ENCODE measurements at regions not wholly inside any gene's neighbourhood (a gene's known extent, or its start where the extent isn't known, plus 50 kb on each side); places are given as distances from the start of the nearest gene placed in this dataset.

GRCh38 chr16:85428899-85429775, 184.0 kb upstream of the GSE1 start:
- no peak overlapping the region for H3K27ac Mint-ChIP-seq
- no peak overlapping the region for H3K4me3 Mint-ChIP-seq
- ATAC-seq (replicated peaks), result no peak
- no peaks in the 10 kb centered on the region for H3K4me1 Mint-ChIP-seq
- no peaks in the 10 kb centered on the region for H3K9me3 Mint-ChIP-seq
- H3K36me3 Mint-ChIP-seq (ENCODE audit: low read depth), result no peaks in the 10 kb centered on the region
- peaks cover 11% of the 10 kb centered on the region for H3K27me3 Mint-ChIP-seq

GRCh38 chr16:85429776-85430522, 183.2 kb upstream of the GSE1 start:
- no peaks in the 10 kb centered on the region for H3K36me3 Mint-ChIP-seq (ENCODE audit: low read depth)
- no peak overlapping the region for H3K4me3 Mint-ChIP-seq
- ATAC-seq (replicated peaks), result no peak
- no peaks in the 10 kb centered on the region for H3K4me1 Mint-ChIP-seq
- peaks cover 11% of the 10 kb centered on the region for H3K27me3 Mint-ChIP-seq
- no peaks in the 10 kb centered on the region for H3K9me3 Mint-ChIP-seq
- H3K27ac Mint-ChIP-seq, result no peak overlapping the region

DNA sequence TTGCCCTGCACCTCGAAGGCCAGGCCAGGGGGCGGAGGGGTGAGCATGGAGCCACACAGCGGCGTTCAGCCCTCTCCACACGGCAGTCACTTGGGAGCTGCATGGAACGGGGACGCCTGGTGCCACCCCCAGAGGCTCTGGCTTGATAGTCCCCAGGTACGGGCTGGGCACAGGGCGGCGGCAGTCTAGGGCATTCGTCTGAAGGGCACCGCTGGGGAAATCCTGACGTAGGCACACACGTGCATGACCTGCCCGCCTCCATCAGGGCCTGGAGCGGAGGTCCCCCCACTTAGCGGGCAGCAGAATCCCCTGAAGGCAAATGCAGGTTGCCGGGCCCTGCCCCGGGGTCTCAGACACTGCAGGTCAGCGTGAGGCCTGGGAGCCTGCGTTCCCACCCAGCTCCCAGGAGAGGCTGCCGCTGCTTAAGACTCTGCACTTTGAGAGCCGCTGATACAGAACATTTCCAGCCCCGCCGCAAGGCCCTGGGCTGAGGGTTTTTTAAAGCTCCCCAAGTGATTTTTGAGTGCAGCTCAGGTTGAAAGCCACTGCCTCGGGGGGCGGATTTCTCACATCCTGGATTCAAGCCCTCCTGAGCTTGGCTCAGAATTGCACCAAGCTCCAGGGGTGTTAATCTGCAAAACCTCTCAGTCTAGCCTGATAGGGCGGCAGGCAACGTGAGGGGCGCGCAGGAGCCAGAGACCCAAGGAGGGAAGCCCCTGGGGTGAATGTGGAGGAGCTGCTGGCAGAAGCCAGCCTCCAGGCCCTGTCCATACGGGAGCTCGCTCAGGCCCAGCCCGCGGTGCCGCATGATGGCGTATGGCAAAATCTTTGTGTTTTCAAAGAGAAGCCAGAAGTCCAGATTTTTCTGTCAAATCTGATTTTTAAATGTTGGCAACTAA, 182.3 kb upstream of the GSE1 start:
- Mint-ChIP-seq H3K27ac (no peak overlapping the region), H3K36me3 (ENCODE audit: low read depth) (no peaks in the 10 kb centered on the region)
- ATAC-seq (replicated peaks), result no peak

GRCh38 chr16:85431431-85432124, 181.5 kb upstream of the GSE1 start:
- Mint-ChIP-seq H3K36me3 (ENCODE audit: low read depth) (no peaks in the 10 kb centered on the region), H3K4me1 (no peaks in the 10 kb centered on the region), H3K9me3 (no peaks in the 10 kb centered on the region), H3K27me3 (peaks cover under 1% of the 10 kb centered on the region), H3K27ac (no peak overlapping the region), H3K4me3 (no peak overlapping the region)
- ATAC-seq (replicated peaks), result no peak

More for the DNA sequence above, 182.3 kb upstream of the GSE1 start:
- Mint-ChIP-seq H3K4me3 (no peak overlapping the region), H3K27me3 (peaks cover 9% of the 10 kb centered on the region), H3K4me1 (no peaks in the 10 kb centered on the region), H3K9me3 (no peaks in the 10 kb centered on the region)

DNA sequence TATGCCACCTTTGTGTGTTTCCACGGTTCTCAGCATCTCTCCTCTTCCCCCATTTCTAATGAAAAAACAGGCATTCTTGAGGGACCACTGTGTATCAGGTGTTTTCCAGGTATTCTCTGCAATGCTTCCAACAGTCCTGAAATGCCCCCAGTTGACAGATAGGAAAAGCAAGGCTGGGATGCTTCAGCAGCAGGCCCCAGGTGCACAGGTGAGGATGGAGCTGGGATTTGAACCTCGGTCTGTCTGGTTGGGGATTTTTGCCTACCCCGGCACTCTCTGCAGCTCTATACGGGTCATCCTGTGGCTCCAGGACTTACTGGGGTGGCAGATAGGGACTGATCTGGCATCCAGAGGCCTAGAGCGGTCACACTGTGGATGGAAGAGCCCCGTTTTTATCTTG, 180.5 kb upstream of the GSE1 start:
- no peaks in the 10 kb centered on the region for H3K4me1 Mint-ChIP-seq
- ATAC-seq (replicated peaks), result no peak
- no peaks in the 10 kb centered on the region for H3K36me3 Mint-ChIP-seq (ENCODE audit: low read depth)
- no peaks in the 10 kb centered on the region for H3K9me3 Mint-ChIP-seq
- H3K27me3 Mint-ChIP-seq, result no peaks in the 10 kb centered on the region
- H3K27ac Mint-ChIP-seq, result no peak overlapping the region
- no peak overlapping the region for H3K4me3 Mint-ChIP-seq

GRCh38 chr16:85433477-85433876, 179.6 kb upstream of the GSE1 start:
- Mint-ChIP-seq H3K9me3 (no peaks in the 10 kb centered on the region), H3K36me3 (ENCODE audit: low read depth) (no peaks in the 10 kb centered on the region), H3K27ac (no peak overlapping the region), H3K4me3 (no peak overlapping the region), H3K4me1 (no peaks in the 10 kb centered on the region), H3K27me3 (no peaks in the 10 kb centered on the region)
- ATAC-seq (replicated peaks), result no peak

GRCh38 chr16:85435286-85435685, 177.8 kb upstream of the GSE1 start:
- ATAC-seq (replicated peaks), result no peak
- Mint-ChIP-seq H3K27me3 (no peaks in the 10 kb centered on the region), H3K9me3 (no peaks in the 10 kb centered on the region), H3K4me3 (no peak overlapping the region), H3K27ac (no peak overlapping the region), H3K4me1 (no peaks in the 10 kb centered on the region), H3K36me3 (ENCODE audit: low read depth) (no peaks in the 10 kb centered on the region)

- Mint-ChIP-seq H3K4me3 (no peak overlapping the region), H3K36me3 (ENCODE audit: low read depth) (no peaks in the 10 kb centered on the region), H3K4me1 (no peaks in the 10 kb centered on the region), H3K27ac (no peak overlapping the region), H3K27me3 (no peaks in the 10 kb centered on the region), H3K9me3 (no peaks in the 10 kb centered on the region)
- ATAC-seq (replicated peaks), result no peak
Measured at GRCh38 chr16:85435700-85436099, 177.4 kb upstream of the GSE1 start.

- Mint-ChIP-seq H3K4me3 (no peak overlapping the region), H3K27ac (no peak overlapping the region), H3K4me1 (no peaks in the 10 kb centered on the region), H3K9me3 (no peaks in the 10 kb centered on the region), H3K27me3 (no peaks in the 10 kb centered on the region), H3K36me3 (ENCODE audit: low read depth) (no peaks in the 10 kb centered on the region)
- ATAC-seq (replicated peaks), result no peak
Measured at GRCh38 chr16:85436207-85436606, 176.9 kb upstream of the GSE1 start.

DNA sequence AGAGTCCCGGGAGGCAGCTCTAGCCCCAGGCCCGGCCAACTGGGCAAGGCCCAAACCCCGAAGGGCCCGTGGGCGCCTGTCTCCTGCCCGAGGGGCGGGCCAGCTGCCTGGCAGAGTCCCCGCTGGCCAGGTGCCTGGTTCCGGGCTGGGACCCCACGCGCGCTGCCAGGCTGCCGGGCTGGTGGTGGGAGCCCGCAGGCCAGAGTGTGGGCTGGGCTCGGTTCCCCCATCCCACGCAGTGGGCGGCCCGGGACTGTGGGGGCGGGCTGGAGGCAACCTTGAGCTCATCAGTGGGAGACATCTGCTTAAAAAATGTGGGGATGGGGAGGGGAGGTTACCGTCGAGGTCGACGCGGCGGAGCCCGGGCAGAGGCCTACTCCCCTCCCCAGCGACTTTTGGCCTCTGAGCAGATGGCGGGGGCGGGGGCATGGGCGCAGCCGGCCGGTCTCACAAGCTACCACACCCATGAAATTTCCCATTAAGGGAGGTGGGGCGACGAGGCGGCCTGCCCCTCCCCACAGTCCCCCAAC, 176.4 kb upstream of the GSE1 start:
- H3K4me1 Mint-ChIP-seq, result no peaks in the 10 kb centered on the region
- H3K27ac Mint-ChIP-seq, result no peak overlapping the region
- ATAC-seq (replicated peaks), result no peak
- H3K4me3 Mint-ChIP-seq, result no peak overlapping the region
- H3K9me3 Mint-ChIP-seq, result no peaks in the 10 kb centered on the region
- no peaks in the 10 kb centered on the region for H3K27me3 Mint-ChIP-seq
- no peaks in the 10 kb centered on the region for H3K36me3 Mint-ChIP-seq (ENCODE audit: low read depth)

- ATAC-seq (replicated peaks), result no peak
- Mint-ChIP-seq H3K36me3 (ENCODE audit: low read depth) (no peaks in the 10 kb centered on the region), H3K27me3 (no peaks in the 10 kb centered on the region), H3K4me3 (no peak overlapping the region), H3K9me3 (no peaks in the 10 kb centered on the region), H3K4me1 (no peaks in the 10 kb centered on the region), H3K27ac (no peak overlapping the region)
Measured at GRCh38 chr16:85437166-85438052, 175.7 kb upstream of the GSE1 start.

- Mint-ChIP-seq H3K4me1 (no peaks in the 10 kb centered on the region), H3K36me3 (ENCODE audit: low read depth) (no peaks in the 10 kb centered on the region), H3K4me3 (no peak overlapping the region), H3K27me3 (no peaks in the 10 kb centered on the region), H3K27ac (no peak overlapping the region), H3K9me3 (no peaks in the 10 kb centered on the region)
- no peak for ATAC-seq (replicated peaks)
Measured at GRCh38 chr16:85438981-85439685, 174.0 kb upstream of the GSE1 start.

GRCh38 chr16:85440744-85441143, 172.4 kb upstream of the GSE1 start:
- Mint-ChIP-seq H3K4me3 (no peak overlapping the region), H3K27me3 (no peaks in the 10 kb centered on the region), H3K9me3 (no peaks in the 10 kb centered on the region), H3K27ac (no peak overlapping the region), H3K4me1 (no peaks in the 10 kb centered on the region), H3K36me3 (ENCODE audit: low read depth) (no peaks in the 10 kb centered on the region)
- no peak for ATAC-seq (replicated peaks)
